Right atrium auricular region (tissue), 2 donors: ENCODE measurements at regions not wholly inside any gene's neighbourhood (a gene's known extent, or its start where the extent isn't known, plus 50 kb on each side); places are given as distances from the start of the nearest gene placed in this dataset.

Source experiments
- DNase-seq: peaks from one replicate; pipeline ENCODE4 v3.0.0-alpha.2; 2019; ENCODE audit warnings: low spot score
- H3K27ac ChIP-seq, 2 donors: fragments of 200-600 bp; sonication (generic); 1 replicate in 1 of 2; 2 replicates in 1 of 2; pipeline ENCODE4 v1.5.1; 2016 to 2019
- H3K27me3 ChIP-seq, 2 donors: fragments of 200-600 bp; sonication (generic); one replicate each; pipeline versions ENCODE4 v1.5.1 to v1.6.0; 2017 to 2019
- H3K36me3 ChIP-seq: fragments of 200-600 bp; sonication (generic); one replicate; pipeline ENCODE4 v1.5.1; 2016
- H3K4me1 ChIP-seq, 2 donors: fragments of 200-600 bp; sonication (generic); one replicate each; pipeline versions ENCODE4 v1.5.1 to v1.6.0; 2017 to 2019
- H3K4me3 ChIP-seq, 2 donors: fragments of 200-600 bp; sonication (generic); 1 replicate in 1 of 2; 2 replicates in 1 of 2; pipeline ENCODE4 v1.5.1; 2017 to 2019; ENCODE audit warnings: mild to moderate bottlenecking in 1 of 2, moderate library complexity in 1 of 2
- H3K9me3 ChIP-seq, 2 donors: fragments of 200-600 bp; sonication (generic); one replicate each; pipeline ENCODE4 v1.5.1; 2019
- CTCF ChIP-seq, 2 donors: fragments of 200-600 bp; sonication (generic); IDR thresholded peaks; one replicate each; pipeline ENCODE4 v1.5.1; 2019; ENCODE audit warnings: antibody characterized with exemption in 2 of 2

- Histone ChIP-seq H3K27me3 (no peaks in the 10 kb centered on the region), H3K4me1 (no peaks in the 10 kb centered on the region), H3K9me3 (no peaks in the 10 kb centered on the region), H3K4me3 (no peak overlapping the region), H3K27ac (no peak overlapping the region), H3K36me3 (no peaks in the 10 kb centered on the region)
- TF ChIP-seq CTCF (IDR thresholded peaks at IDR 0.05): no peak
- DNase-seq: no peak
Measured at GRCh38 chr3:85180-85579, 111.4 kb upstream of the CHL1 start.

GRCh38 chr3:88267-88666 is 108.3 kb upstream of the CHL1 start:
- Histone ChIP-seq H3K27me3 (no peaks in the 10 kb centered on the region), H3K4me3 (no peak overlapping the region), H3K36me3 (no peaks in the 10 kb centered on the region), H3K4me1 (no peaks in the 10 kb centered on the region), H3K9me3 (no peaks in the 10 kb centered on the region), H3K27ac (no peak overlapping the region)
- TF ChIP-seq CTCF (IDR thresholded peaks at IDR 0.05): no peak
- DNase-seq: no peak

GRCh38 chr3:93746-94145 is 102.8 kb upstream of the CHL1 start:
- Histone ChIP-seq H3K27me3 (no peaks in the 10 kb centered on the region), H3K4me1 (no peaks in the 10 kb centered on the region), H3K9me3 (no peaks in the 10 kb centered on the region), H3K36me3 (no peaks in the 10 kb centered on the region), H3K27ac (no peak overlapping the region), H3K4me3 (no peak overlapping the region)
- no peak for TF ChIP-seq CTCF (IDR thresholded peaks at IDR 0.05)
- DNase-seq: no peak

GRCh38 chr3:96259-96658 is 100.3 kb upstream of the CHL1 start:
- no peak overlapping the region for H3K4me3 ChIP-seq
- H3K36me3 ChIP-seq: no peaks in the 10 kb centered on the region
- no peak overlapping the region for H3K27ac ChIP-seq
- H3K9me3 ChIP-seq: no peaks in the 10 kb centered on the region
- no peaks in the 10 kb centered on the region for H3K4me1 ChIP-seq
- TF ChIP-seq CTCF (IDR thresholded peaks at IDR 0.05): no peak
- no peaks in the 10 kb centered on the region for H3K27me3 ChIP-seq
- DNase-seq: no peak

GRCh38 chr3:97417-98258 is 98.9 kb upstream of the CHL1 start:
- no peaks in the 10 kb centered on the region for H3K36me3 ChIP-seq

More at GRCh38 chr3:97417-98258, 98.9 kb upstream of the CHL1 start:
- H3K27ac ChIP-seq: no peak overlapping the region
- H3K27me3 ChIP-seq: no peaks in the 10 kb centered on the region
- no peak for TF ChIP-seq CTCF (IDR thresholded peaks at IDR 0.05)
- no peak for DNase-seq
- H3K9me3 ChIP-seq: no peaks in the 10 kb centered on the region
- no peak overlapping the region for H3K4me3 ChIP-seq
- no peaks in the 10 kb centered on the region for H3K4me1 ChIP-seq
